CD1c-positive myeloid dendritic cell (primary cell): ENCODE measurements at regions not wholly inside any gene's neighbourhood (a gene's known extent, or its start where the extent isn't known, plus 50 kb on each side); places are given as distances from the start of the nearest gene placed in this dataset.

Experiments used
- DNase-seq: peaks from one replicate; pipeline ENCODE4 v3.0.0-alpha.2; 2016; ENCODE audit errors: extremely low spot score

- no peak for DNase-seq
Observed at GRCh38 chr1:226490426-226490809, 58.1 kb upstream of the STUM start.

DNA sequence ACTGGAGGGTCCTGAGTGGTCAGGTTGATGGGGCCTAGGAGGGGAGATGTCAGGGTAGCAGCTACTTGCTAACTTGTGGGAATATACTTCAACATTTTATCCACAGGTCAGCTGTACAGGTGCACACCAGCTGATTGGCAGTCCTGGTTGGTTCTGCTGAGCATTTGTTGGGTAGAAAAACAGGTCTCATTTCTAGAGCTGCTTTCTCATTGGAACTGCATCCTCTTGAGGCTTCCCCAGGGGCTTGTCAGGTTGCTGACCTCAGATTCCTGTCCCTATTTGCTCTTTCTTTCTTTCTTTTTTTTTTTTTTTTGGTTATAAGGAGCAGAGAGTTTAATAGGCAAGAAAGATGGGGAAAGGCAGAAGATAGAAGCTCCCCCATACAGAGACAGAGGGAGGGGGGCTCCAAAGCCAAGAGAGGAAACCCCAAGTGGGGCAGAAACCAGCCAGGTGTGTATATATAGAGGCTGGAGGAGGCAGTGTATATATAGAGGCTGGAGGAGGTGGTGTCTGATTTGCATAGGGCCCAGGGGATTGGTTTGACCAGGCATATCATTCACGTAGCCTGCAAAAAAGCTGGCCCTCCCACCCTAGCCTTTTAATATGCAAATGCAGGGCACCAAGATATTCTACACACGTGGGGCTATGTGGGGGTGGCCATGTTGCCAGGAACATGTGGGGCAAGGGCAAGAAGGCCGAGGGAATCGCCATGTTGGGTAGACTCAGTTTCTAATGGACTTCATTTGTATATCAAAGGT, 57.3 kb upstream of the STUM start:
- no peak for DNase-seq

DNA sequence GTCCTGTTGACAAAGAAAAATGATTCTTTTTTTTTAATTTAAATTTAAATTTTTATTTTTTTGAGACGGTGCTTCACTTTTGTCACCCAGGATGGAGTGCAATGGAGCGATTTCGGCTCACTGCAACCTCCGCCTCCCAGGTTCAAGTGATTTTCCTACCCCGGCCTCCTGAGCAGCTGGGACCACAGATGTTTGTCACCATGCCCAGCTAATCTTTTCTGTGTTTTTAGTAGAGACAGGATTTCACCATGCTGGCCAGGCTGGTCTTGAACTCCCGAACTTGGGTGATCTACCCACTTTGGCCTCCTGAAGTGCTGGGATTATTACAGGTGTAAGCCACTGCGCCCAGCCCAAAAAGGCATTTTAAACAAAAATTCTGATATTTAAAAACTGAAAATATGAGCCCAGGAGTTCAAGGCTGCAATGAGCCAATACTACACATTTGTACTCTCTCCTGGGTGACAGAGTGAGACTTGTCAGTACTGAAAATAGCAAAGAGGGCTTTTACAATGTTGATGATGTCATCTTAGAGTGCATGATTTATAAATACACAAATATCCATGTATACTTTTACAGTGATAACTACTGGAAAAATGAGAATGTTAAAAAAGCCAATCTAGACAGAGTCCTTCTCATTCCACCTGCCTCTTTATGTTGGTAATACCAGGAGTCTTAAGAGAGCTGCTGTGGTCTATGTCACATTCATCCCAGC, 56.0 kb upstream of the STUM start:
- no peak for DNase-seq

- no peak for DNase-seq
Observed at GRCh38 chr1:226494092-226494609, 54.4 kb upstream of the STUM start.

DNA sequence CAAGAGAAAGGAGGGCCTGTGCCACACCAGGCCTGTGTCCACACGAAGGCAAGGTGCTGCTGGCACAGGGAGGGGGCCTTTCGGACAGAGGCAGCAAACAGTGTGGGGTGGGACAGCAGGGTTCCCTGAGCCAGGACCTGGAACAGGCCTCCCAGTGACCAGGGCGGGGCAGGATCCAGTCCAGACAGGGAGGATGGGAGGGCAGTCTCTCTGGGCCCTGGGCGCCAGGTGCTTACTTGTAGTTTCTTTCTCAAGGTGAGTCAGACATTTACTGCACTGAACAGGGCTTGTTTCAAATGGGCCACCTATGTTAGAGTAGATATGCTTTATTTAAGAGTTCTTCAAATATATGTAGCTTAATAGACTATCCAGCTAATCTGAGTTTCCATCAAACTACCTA, 52.8 kb upstream of the STUM start:
- DNase-seq: no peak

- DNase-seq: no peak
Observed at GRCh38 chr1:226496453-226497015, 52.0 kb upstream of the STUM start.

DNA sequence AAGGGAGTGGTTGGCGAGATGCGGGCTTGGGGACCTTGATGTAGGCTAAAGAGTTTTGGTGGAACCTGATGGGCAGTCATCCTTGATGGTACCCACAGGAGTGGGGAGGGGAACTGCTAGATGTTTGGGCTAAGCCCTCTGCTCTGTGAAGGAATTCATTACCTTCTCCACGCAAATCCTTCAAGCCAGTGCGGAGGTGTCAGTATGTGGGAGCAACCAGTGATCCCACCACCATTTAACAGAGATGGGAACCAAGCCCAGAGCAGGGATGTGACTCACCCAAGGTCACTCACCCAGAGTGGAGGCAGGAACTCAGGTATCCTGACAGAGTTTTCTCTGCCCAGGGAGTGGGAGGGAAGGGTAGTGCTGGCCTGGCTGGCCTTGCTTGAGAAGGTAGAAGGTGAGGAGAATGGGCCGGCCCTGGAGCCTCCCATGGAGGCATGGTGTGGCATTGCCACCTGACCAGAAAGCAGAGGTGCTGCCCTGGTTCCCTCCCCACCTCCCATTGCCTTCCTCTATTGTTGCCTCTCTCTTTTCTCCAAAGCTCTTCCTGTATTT, 51.2 kb upstream of the STUM start:
- DNase-seq: no peak

DNA sequence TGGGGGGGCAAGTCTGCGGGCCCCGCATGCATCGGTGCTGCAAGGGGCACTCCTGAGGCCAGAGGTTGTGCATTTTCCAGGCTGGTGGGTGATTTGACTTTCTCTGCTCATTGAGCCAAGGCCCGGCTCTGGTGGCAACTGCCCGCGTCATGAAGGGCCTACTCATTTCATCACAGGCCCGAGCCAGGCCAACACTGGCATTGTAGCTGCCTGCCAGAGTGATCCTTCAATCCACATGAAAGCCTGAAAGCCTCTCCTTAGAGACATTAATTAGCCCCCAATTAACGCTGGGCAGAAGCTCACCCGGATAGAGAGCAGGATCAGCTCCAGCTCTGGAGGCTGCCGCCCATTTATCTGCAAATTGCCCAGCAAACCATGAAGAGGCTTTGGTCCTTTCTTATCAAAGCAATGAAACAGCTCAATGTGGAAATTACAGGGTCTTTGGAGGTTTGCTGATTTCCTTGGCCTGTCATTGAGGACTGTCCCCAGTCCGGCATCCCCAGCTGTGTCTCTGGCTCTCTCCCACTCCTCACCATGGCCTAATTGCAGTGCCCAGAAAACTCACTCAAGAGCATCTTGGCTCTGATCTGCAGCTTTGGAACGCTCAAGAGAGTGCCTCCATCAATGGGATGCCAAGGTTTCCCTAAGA, 50.4 kb upstream of the STUM start:
- DNase-seq: no peak

GRCh38 chr1:226498640-226499008, 49.9 kb upstream of the STUM start:
- no peak for DNase-seq
